ENCODE measurements at regions not wholly inside any gene's neighbourhood (a gene's known extent, or its start where the extent isn't known, plus 50 kb on each side); places are given as distances from the start of the nearest gene placed in this dataset.

GRCh38 chr12:46956451-46957035 lies 122.9 kb upstream of the PCED1B start:
- Histone ChIP-seq H3K9ac (ENCODE audit: low read length) (no peak overlapping the region), H3K27me3 (ENCODE audit: insufficient read depth, low read length) (no peaks in the 10 kb centered on the region), H3K79me2 (ENCODE audit: insufficient read depth, low read length) (no peaks in the 10 kb centered on the region), H3K9me2 (ENCODE audit: insufficient read depth) (no peaks in the 10 kb centered on the region), H4K20me1 (ENCODE audit: insufficient read depth) (no peaks in the 10 kb centered on the region), H3K4me1 (ENCODE audit: control insufficient read depth in 1 of 2, insufficient read depth in 2 of 2, low read length in 2 of 2) (peaks cover 2 to 15% of the 10 kb centered on the region in 2 experiments; a peak in 3 of 4 replicates), H3K4me2 (ENCODE audit: low read length) (no peak overlapping the region), H3K9me3 (ENCODE audit: control insufficient read depth in 1 of 2, insufficient read depth in 1 of 2, low read depth in 1 of 2, low read length in 2 of 2) (no peaks in the 10 kb centered on the region), H3K36me3 (ENCODE audit: control insufficient read depth in 1 of 2, insufficient read depth in 2 of 2, low read length in 2 of 2) (no peaks in the 10 kb centered on the region), H3K27ac (ENCODE audit: low read depth, low read length) (no peak overlapping the region), H2AFZ (ENCODE audit: low read depth, low read length, poor library complexity, severe bottlenecking) (no peak overlapping the region), H3K4me3 (replicated peaks in 1 of 2; ENCODE audit: low read depth in 1 of 2, low read length in 2 of 2) (no peak overlapping the region)
- intact Hi-C loops (cut with micrococcal nuclease) = no loop called here
- ATAC-seq (no peak), DNase-seq (ENCODE audit: low read depth, low spot score) (no peak)
- ChIA-PET CTCF (no interaction called here), POLR2A (no interaction called here), RAD21 (ENCODE audit: low non-redundant PET in 1 of 2, low total read pairs in 2 of 2, uncharacterized antibody in 2 of 2, unreplicated experiment in 2 of 2) (no interaction called here)
- TF ChIP-seq EZH2 (IDR thresholded peaks at IDR 0.05) = no peak
- TF ChIP-seq YY1 (IDR thresholded peaks at IDR 0.05; ENCODE audit: extremely low read depth, insufficient replicate concordance, low read depth, low read length) = no peak
- TF ChIP-seq JUND (IDR thresholded peaks at IDR 0.05) = no peak
- TF ChIP-seq, protein P1, sequence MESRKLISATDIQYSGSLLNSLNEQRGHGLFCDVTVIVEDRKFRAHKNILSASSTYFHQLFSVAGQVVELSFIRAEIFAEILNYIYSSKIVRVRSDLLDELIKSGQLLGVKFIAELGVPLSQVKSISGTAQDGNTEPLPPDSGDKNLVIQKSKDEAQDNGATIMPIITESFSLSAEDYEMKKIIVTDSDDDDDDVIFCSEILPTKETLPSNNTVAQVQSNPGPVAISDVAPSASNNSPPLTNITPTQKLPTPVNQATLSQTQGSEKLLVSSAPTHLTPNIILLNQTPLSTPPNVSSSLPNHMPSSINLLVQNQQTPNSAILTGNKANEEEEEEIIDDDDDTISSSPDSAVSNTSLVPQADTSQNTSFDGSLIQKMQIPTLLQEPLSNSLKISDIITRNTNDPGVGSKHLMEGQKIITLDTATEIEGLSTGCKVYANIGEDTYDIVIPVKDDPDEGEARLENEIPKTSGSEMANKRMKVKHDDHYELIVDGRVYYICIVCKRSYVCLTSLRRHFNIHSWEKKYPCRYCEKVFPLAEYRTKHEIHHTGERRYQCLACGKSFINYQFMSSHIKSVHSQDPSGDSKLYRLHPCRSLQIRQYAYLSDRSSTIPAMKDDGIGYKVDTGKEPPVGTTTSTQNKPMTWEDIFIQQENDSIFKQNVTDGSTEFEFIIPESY (IDR thresholded peaks at IDR 0.05; ENCODE audit: extremely low read depth, insufficient replicate concordance, low read length) = no peak
- TF ChIP-seq CEBPB (IDR thresholded peaks at IDR 0.05; ENCODE audit: low read depth) = no peak
- no peak for TF ChIP-seq ELF1 (IDR thresholded peaks at IDR 0.05; ENCODE audit: borderline replicate concordance, low read depth)
- TF ChIP-seq TCF7L2 (IDR thresholded peaks at IDR 0.05; ENCODE audit: borderline replicate concordance, extremely low read depth, insufficient read depth, insufficient read length) = no peak
- BruUV-seq (replicated peaks) = no TSS peak

- ATAC-seq (no peak), DNase-seq (ENCODE audit: low read depth, low spot score) (no peak)
- Histone ChIP-seq H3K9ac (ENCODE audit: low read length) (no peak overlapping the region), H3K27me3 (ENCODE audit: insufficient read depth, low read length) (no peaks in the 10 kb centered on the region), H3K27ac (ENCODE audit: low read depth, low read length) (no peak overlapping the region), H2AFZ (ENCODE audit: low read depth, low read length, poor library complexity, severe bottlenecking) (no peak overlapping the region), H4K20me1 (ENCODE audit: insufficient read depth) (no peaks in the 10 kb centered on the region), H3K79me2 (ENCODE audit: insufficient read depth, low read length) (no peaks in the 10 kb centered on the region), H3K36me3 (ENCODE audit: control insufficient read depth in 1 of 2, insufficient read depth in 2 of 2, low read length in 2 of 2) (no peaks in the 10 kb centered on the region), H3K9me2 (ENCODE audit: insufficient read depth) (no peaks in the 10 kb centered on the region), H3K4me1 (ENCODE audit: control insufficient read depth in 1 of 2, insufficient read depth in 2 of 2, low read length in 2 of 2) (peaks cover 2 to 16% of the 10 kb centered on the region in 2 experiments; a peak in 3 of 4 replicates), H3K4me2 (ENCODE audit: low read length) (no peak overlapping the region), H3K9me3 (ENCODE audit: control insufficient read depth in 1 of 2, insufficient read depth in 1 of 2, low read depth in 1 of 2, low read length in 2 of 2) (no peaks in the 10 kb centered on the region), H3K4me3 (replicated peaks in 1 of 2; ENCODE audit: low read depth in 1 of 2, low read length in 2 of 2) (no peak overlapping the region)
- intact Hi-C loops (cut with micrococcal nuclease) = no loop called here
- CTCF ChIA-PET = no interaction called here
- POLR2A ChIA-PET = no interaction called here
- no TSS peak for BruUV-seq (replicated peaks)
- RAD21 ChIA-PET (ENCODE audit: low non-redundant PET in 1 of 2, low total read pairs in 2 of 2, uncharacterized antibody in 2 of 2, unreplicated experiment in 2 of 2) = no interaction called here
- TF ChIP-seq YY1 (IDR thresholded peaks at IDR 0.05; ENCODE audit: extremely low read depth, insufficient replicate concordance, low read depth, low read length) (no peak), POLR2A (IDR thresholded peaks at IDR 0.05; ENCODE audit: borderline replicate concordance, extremely low read depth, insufficient read depth, insufficient read length) (no peak), ZNF274 (IDR thresholded peaks at IDR 0.05; ENCODE audit: low read depth, low read length) (no peak), SRF (IDR thresholded peaks at IDR 0.05; ENCODE audit: low read depth) (no peak), CEBPB (IDR thresholded peaks at IDR 0.05; ENCODE audit: low read depth) (no peak), RAD21 (IDR thresholded peaks at IDR 0.05; ENCODE audit: low read depth) (no peak), EGR1 (IDR thresholded peaks at IDR 0.05; ENCODE audit: low read depth) (no peak)
- TF ChIP-seq, protein P2, sequence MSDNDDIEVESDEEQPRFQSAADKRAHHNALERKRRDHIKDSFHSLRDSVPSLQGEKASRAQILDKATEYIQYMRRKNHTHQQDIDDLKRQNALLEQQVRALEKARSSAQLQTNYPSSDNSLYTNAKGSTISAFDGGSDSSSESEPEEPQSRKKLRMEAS (IDR thresholded peaks at IDR 0.05) = no peak
- TF ChIP-seq, protein P1 (IDR thresholded peaks at IDR 0.05; ENCODE audit: extremely low read depth, insufficient replicate concordance, low read length) = no peak
- TF ChIP-seq, protein P3, sequence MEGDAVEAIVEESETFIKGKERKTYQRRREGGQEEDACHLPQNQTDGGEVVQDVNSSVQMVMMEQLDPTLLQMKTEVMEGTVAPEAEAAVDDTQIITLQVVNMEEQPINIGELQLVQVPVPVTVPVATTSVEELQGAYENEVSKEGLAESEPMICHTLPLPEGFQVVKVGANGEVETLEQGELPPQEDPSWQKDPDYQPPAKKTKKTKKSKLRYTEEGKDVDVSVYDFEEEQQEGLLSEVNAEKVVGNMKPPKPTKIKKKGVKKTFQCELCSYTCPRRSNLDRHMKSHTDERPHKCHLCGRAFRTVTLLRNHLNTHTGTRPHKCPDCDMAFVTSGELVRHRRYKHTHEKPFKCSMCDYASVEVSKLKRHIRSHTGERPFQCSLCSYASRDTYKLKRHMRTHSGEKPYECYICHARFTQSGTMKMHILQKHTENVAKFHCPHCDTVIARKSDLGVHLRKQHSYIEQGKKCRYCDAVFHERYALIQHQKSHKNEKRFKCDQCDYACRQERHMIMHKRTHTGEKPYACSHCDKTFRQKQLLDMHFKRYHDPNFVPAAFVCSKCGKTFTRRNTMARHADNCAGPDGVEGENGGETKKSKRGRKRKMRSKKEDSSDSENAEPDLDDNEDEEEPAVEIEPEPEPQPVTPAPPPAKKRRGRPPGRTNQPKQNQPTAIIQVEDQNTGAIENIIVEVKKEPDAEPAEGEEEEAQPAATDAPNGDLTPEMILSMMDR (IDR thresholded peaks at IDR 0.05 in 2 of 3, conservative IDR thresholded peaks at IDR 0.05 in 1 of 3; ENCODE audit: borderline replicate concordance in 1 of 3, insufficient read depth in 1 of 3, low read depth in 2 of 3, low read length in 2 of 3) = no peak
Observed at GRCh38 chr12:46958053-46958452, 121.4 kb upstream of the PCED1B start.
